TTC549 (cell line): ENCODE measurements at regions not wholly inside any gene's neighbourhood (a gene's known extent, or its start where the extent isn't known, plus 50 kb on each side); places are given as distances from the start of the nearest gene placed in this dataset.
"Not testable (repeated sequence)": the region's sequence is repeated elsewhere in the genome, so short reads cannot be mapped to it uniquely, and the experiment has no call there.

Source experiments
- FAIRE-seq: peaks from 2 replicates; lab custom pipeline; 2012; peaks lifted over from hg19 to GRCh38; lab: Jason Lieb, UNC

- no peak for FAIRE-seq
These were observed 361.6 kb upstream of the RIOK2 start for GRCh38 chr5:97544678-97545077.

- FAIRE-seq: no peak
These were observed 362.4 kb upstream of the RIOK2 start for GRCh38 chr5:97545446-97545845.

GRCh38 chr5:97545886-97546535 lies 363.0 kb upstream of the RIOK2 start:
- FAIRE-seq: no peak

DNA sequence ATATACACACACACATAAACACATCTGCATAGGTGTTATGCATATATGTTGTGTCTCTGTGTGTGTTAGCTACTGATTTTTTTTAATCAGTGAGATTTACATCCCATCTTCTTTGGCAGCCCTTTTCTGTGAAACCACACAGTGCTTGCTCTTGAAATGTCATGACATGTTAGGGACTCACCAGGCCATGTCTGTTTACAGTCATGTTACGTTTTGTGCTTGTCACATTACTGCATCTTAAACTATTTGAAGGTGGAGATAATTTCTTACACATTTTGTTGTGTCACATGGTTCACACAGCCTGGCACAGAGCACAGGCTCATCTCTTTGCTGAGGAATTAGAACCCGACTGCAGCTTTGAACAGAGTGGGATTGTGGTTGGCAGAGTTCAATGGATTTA lies 364.4 kb upstream of the RIOK2 start:
- FAIRE-seq: no peak

DNA sequence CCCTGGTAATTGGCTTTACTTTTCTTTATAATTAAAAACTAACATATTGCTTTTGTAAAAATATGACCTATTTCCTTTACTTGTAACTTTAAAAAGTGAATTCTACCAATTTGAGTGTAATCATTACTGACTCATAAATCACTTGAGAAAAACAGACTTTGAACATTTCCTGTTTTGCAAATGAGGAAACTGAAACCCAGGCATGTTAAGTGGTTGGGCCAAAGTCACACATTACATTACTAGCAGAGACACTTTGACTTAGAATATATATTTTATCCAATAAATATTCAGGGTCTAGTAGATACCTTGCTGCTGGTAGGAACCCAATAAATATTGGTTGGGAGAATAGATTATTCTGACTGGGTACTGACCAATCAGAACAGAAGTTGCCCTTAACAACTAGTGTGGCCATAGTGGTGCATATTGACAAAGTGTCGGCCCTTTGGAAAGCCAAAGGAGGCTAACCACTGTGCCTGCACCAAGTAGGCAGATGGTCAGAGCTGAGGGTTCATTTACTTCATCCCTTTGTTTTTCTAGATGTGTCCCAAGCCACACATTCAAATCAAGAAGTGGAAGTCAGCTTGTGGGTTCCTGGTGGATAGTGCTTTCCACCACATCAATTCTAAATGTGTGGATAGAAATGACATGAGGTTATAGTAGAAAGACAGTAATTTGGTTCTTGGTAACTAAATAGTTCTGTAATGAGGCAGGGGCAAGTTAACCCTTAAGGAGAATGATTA lies 365.1 kb upstream of the RIOK2 start:
- no peak for FAIRE-seq

DNA sequence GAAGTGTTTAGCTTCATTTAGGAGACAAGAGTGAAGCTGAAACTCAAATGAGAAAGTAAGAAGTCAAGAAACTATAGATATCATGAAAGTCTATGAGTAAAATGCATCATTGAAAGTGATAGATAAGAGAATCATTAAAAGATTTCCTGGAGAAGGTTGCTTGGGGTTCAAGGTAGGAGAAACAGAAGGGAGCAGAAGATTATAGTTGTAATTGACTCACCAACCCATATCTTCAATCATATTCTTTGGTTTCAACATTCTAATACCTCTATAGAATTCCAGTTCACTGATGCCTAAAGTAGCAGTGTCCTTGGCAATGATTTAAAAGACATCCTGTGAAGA lies 365.7 kb upstream of the RIOK2 start:
- no peak for FAIRE-seq

DNA sequence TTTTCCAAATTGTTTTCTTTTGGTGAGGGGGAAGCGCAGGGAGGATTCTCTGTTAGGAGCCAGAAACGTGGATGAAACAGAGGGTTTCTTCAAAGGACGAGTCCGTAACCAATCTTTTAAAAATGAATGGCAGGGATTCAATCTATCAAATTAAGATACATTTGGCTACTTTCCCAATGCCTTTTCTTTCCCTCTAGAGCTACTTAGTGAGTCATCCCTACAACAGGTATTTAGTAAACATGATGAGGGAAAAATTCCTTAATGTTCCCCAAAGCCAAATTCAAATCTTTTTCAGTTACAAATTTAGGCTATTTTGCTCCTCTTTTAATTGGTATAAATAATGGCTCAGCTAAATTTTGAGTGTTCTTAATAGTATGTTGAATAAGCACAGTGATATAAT lies 366.4 kb upstream of the RIOK2 start:
- FAIRE-seq: no peak

GRCh38 chr5:97550164-97550563 lies 367.1 kb upstream of the RIOK2 start:
- no peak for FAIRE-seq

- FAIRE-seq: no peak
These were observed 367.8 kb upstream of the RIOK2 start for GRCh38 chr5:97550818-97551217.

DNA sequence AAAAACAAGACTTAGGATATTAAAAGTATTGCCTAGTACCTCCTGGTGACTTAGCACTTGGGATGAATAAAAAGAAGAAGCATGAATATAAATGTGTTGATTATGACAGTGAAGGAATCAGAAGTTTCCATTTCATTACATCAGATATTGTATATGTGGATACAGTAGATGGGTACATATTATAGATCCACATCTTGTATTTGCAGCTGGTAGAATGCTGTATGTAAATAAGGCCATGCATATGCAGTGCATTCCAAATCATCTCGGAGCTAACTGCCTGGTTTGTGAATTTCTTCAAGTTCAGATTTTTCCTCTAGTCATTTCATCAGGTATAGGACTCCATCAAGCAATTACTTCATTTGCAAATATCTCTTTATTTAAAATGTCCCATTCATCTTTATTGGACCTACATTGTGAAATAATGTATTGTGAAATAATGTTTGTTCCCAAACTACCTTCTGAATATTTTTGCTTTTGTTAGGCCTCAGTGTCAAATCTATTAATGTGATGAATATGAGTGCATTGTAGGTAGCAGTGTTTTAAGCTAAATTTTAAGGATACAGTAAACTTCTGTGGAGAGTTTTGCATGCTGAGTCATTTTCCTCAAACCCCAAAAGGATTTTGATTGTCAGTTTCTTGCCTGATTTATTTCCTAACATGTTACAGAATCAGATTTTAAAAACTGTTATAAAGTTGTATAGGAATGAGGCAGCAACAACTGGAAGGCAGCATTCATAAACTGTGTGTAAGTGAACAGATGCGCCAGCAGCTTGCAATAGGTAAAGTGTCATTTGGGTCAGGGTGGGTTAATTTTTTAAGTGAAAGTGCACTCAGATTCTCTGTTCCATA lies 370.8 kb upstream of the RIOK2 start:
- no peak for FAIRE-seq

DNA sequence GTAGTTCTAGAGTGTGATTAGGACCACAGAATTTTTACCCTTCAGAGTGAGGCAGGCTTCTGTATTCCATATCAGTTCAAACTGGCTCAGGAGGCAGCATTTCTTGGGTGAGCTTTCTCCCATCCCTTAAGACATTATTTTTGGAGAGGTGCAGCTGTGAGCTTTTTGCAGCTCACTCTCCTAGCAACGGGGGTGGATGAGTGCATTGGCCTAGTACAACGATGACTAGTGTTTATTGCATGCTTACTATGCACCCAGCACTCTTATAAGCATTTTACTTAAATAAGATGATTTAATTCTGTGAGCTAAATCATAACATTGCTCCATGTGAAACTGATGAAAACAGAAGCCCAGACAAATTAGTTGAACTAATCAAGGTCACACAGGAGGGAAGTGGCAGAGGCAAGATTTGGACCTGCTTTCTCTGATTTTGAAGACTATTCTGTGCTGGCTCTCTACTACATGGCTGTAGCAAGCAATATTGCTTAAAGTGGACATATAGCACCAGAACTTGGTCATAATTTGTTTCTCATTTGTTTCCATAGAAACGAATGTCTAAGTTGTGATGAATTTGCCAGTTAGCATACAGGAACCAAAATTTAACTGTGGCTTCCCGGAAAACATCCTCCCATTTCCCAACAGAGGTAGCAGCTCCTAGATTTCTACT lies 372.1 kb upstream of the RIOK2 start:
- FAIRE-seq: no peak

DNA sequence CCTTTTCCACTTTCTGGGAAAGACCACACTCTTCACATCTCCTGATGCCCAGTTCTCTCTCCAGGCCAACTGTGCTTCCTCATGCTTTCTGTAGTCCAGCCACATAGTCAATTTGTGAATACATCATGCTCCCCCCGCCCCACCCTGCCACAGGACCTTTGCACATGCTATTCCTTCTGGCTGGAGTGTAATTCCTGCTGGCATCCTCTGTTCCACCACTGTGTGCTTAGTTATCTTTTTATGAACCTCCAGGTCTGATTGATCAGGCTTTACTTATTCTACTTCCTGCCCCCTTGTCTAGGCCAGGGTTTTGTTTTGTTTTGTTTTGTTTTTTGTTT lies 372.6 kb upstream of the RIOK2 start:
- no peak for FAIRE-seq

GRCh38 chr5:97559827-97560598 lies 377.0 kb upstream of the RIOK2 start:
- no peak for FAIRE-seq

GRCh38 chr5:97560599-97560993 lies 377.5 kb upstream of the RIOK2 start:
- FAIRE-seq: no peak

DNA sequence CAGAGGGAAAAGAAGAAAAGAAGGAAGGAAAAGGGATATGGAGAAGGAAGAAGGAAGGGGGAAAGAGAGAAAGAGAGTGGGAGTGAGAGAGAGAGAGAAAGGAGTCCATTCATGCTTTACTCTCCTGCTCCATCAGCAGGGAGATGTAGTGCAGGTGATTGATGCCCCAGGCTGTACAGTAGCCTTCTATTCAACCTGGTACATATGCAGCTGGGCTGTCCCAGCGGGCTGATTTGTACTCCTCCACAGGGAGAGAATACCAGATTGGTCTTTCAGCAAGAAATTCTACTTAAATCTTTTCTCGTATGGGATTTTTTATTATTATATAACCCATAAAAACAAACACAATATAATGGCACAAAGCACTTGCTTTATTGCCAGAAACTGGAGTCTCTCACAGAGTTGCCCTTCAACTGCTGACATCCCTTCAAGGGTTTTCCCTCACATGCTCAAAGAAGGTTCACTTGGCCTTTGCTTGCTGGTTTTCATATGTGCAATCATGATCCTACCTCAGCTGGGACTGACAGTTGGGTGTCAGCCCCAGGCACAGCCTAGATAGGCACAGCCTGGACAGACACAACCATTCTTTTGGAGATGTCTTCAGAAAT lies 380.1 kb upstream of the RIOK2 start:
- FAIRE-seq: no peak

GRCh38 chr5:97568382-97568781 lies 385.3 kb upstream of the RIOK2 start:
- no peak for FAIRE-seq

DNA sequence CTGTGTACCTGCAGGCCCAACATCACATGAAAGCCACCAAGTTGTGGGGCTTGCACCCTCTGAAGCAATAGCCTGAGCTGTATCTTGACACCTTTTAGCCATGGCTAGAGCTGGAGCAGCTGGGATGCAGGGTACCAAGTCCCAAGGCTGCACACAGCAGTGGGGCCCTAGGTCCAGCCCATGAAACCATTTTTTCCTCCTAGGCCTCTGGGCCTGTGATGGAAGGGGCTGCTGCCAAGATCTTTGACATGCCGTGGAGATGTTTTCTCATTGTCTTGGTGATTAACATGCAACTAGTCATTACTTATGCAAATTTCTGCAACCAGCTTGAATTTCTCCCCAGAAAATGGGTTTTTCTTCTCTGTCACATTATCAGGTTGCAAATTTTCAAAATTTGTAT lies 387.2 kb upstream of the RIOK2 start:
- no peak for FAIRE-seq

DNA sequence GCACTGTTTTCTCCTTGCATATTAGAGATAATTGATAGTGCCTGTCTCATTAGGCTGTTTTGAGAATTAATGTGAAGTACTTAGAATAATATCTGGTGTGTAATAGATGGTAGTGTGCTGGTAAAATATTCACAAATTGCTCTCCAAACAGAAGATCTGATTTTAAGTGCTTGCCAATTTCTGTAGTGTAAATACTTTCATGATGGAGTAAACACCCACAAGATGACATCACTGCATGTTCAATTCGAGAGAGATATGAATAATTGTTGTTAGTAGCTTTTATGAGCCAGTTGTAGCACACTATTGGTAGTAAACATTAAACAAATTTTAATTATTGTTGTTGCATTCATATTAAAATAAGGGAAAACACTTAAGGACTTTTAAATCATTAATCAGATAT lies 392.3 kb upstream of the RIOK2 start:
- FAIRE-seq: no peak

- no peak for FAIRE-seq
These were observed 393.9 kb upstream of the RIOK2 start for GRCh38 chr5:97576956-97577355.

GRCh38 chr5:97579977-97580376 lies 396.9 kb upstream of the RIOK2 start:
- FAIRE-seq: not testable (repeated sequence)

GRCh38 chr5:97580746-97581145 lies 397.7 kb upstream of the RIOK2 start:
- no peak for FAIRE-seq

- FAIRE-seq: no peak
These were observed 408.7 kb upstream of the RIOK2 start for GRCh38 chr5:97591781-97592180.
